ENCODE measurements at regions not wholly inside any gene's neighbourhood (a gene's known extent, or its start where the extent isn't known, plus 50 kb on each side); places are given as distances from the start of the nearest gene placed in this dataset.

DNA sequence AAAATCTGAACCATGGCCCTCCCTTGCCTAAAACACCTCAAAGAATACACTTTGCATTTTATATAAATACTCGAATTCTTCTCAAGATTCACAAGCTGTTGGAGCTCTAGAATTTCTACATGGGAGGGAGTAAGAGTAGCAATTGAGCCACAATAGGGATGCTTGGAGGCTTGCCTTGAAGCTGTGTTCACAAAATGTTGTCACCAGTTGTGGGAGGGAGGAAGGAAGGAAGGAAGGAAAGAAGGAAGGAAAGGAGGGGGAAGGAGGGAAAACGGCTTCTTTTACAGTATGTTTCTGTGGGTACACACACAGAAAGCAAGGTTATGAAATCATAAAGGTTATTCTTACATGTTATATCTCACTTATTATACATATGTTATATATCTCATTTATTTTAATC is 128.6 kb upstream of the PEG3 start:
- TF ChIP-seq, protein P1, sequence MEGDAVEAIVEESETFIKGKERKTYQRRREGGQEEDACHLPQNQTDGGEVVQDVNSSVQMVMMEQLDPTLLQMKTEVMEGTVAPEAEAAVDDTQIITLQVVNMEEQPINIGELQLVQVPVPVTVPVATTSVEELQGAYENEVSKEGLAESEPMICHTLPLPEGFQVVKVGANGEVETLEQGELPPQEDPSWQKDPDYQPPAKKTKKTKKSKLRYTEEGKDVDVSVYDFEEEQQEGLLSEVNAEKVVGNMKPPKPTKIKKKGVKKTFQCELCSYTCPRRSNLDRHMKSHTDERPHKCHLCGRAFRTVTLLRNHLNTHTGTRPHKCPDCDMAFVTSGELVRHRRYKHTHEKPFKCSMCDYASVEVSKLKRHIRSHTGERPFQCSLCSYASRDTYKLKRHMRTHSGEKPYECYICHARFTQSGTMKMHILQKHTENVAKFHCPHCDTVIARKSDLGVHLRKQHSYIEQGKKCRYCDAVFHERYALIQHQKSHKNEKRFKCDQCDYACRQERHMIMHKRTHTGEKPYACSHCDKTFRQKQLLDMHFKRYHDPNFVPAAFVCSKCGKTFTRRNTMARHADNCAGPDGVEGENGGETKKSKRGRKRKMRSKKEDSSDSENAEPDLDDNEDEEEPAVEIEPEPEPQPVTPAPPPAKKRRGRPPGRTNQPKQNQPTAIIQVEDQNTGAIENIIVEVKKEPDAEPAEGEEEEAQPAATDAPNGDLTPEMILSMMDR (IDR thresholded peaks at IDR 0.05): no peak
- no peak for TF ChIP-seq EP300 (IDR thresholded peaks at IDR 0.05)
- no peak for TF ChIP-seq POLR2A (IDR thresholded peaks at IDR 0.05)
- TF ChIP-seq POLR2AphosphoS5 (IDR thresholded peaks at IDR 0.05): no peak
